Sigmoid colon (tissue), 6 donors: ENCODE measurements at regions not wholly inside any gene's neighbourhood (a gene's known extent, or its start where the extent isn't known, plus 50 kb on each side); places are given as distances from the start of the nearest gene placed in this dataset.

Experiments
- DNase-seq: peaks from one replicate; pipeline ENCODE4 v3.0.0-alpha.2; 2019
- H3K27ac ChIP-seq, 4 donors: fragments of 200-600 bp; sonication (generic); one replicate each; pipeline ENCODE4 v1.5.1; 2016 to 2019; ENCODE audit warnings: mild to moderate bottlenecking in 1 of 4
- H3K27me3 ChIP-seq, 3 donors: fragments of 200-600 bp; sonication (generic); one replicate each; pipeline ENCODE4 v1.5.1; 2019; ENCODE audit warnings: mild to moderate bottlenecking in 1 of 3
- H3K36me3 ChIP-seq, 4 donors: fragments of 200-600 bp; sonication (generic); one replicate each; pipeline ENCODE4 v1.5.1; 2016 to 2019
- H3K4me1 ChIP-seq, 4 donors: fragments of 200-600 bp; sonication (generic); one replicate each; pipeline ENCODE4 v1.5.1; 2017 to 2019
- H3K4me3 ChIP-seq, 4 donors: fragments of 200-600 bp; sonication (generic); one replicate each; pipeline ENCODE4 v1.5.1; 2017 to 2019; ENCODE audit warnings: mild to moderate bottlenecking in 2 of 4, moderate library complexity in 1 of 4
- H3K9me3 ChIP-seq, 4 donors: fragments of 200-600 bp in 3 of 4; sonication (generic) in 3 of 4; one replicate each; pipeline versions ENCODE4 v1.5.1 to v1.6.1; 2013 to 2019
- EP300 ChIP-seq, 4 donors: sonication (generic); formaldehyde crosslinking; IDR thresholded peaks; one replicate each; pipeline ENCODE4 v1.6.1; 2017; ENCODE audit warnings: antibody characterized with exemption in 4 of 4
- POLR2A ChIP-seq, 2 donors: fragments of 450-650 bp; IDR thresholded peaks; one replicate each; pipeline ENCODE4 v1.6.1; 2016; ENCODE audit warnings: antibody characterized with exemption in 2 of 2, mild to moderate bottlenecking in 2 of 2, moderate library complexity in 2 of 2
- POLR2AphosphoS5 ChIP-seq, 4 donors: sonication (generic); formaldehyde crosslinking; IDR thresholded peaks; one replicate each; pipeline ENCODE4 v1.6.1; 2017; ENCODE audit warnings: antibody characterized with exemption in 4 of 4
- WGBS, 2 donors: extraction: QIAGEN DNeasy Blood & Tissue Kit; methylation state at CpG; one replicate each; pipeline ENCODE4 v1.1.7; 2013; 5-methylcytosine and 5-hydroxymethylcytosine counted together
- intact Hi-C: fragments of 100-400 bp; cut with DNase I; formaldehyde crosslinking; loops from one replicate; pipeline ENCODE4 v1.15.1; 2023
- TF ChIP-seq, protein P1 (sequence below), 4 experiments: fragments of 450-650 bp in 3 of 4; fragments of 200-600 bp in 1 of 4; IDR thresholded peaks; one replicate each; pipeline ENCODE4 v1.5.1; 2016 to 2019; ENCODE audit warnings: antibody characterized with exemption in 4 of 4, mild to moderate bottlenecking in 3 of 4, moderate library complexity in 2 of 4
- donor health status: healthy with polysubstance abuse.
- donor health status: healthy.

DNA sequence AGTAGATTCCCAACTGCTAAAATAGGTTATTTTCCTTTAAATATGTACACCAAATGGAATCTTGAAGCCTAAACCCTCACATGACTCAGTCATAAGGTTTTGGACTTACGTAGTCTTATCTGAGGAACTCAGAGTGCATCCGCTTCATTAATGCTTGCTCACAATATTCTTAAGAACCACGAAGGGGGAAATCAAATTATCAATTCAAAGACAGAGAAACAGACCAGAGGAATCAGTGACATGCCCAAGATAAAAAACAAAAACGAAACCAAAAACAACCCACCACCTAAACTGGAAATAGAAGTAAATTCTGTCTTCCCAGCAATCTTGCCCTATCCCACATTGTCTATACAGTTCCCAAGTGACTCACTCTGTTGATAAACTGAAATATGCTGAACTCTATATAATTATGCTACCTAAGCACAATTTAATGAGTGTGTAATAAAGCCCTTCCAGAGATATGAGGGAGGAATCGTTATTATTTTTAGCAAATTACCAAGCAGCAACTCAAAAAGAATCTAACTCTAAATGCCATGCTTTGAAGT, 135.4 kb upstream of the CBLB start:
- Histone ChIP-seq H3K4me1 (no peaks in the 10 kb centered on the region), H3K27me3 (no peaks in the 10 kb centered on the region), H3K9me3 (no peaks in the 10 kb centered on the region), H3K36me3 (no peaks in the 10 kb centered on the region), H3K4me3 (no peak overlapping the region), H3K27ac (no peak overlapping the region)
- TF ChIP-seq POLR2AphosphoS5 (IDR thresholded peaks at IDR 0.05) (no peak), EP300 (IDR thresholded peaks at IDR 0.05) (no peak), POLR2A (IDR thresholded peaks at IDR 0.05) (no peak)
- TF ChIP-seq, protein P1, sequence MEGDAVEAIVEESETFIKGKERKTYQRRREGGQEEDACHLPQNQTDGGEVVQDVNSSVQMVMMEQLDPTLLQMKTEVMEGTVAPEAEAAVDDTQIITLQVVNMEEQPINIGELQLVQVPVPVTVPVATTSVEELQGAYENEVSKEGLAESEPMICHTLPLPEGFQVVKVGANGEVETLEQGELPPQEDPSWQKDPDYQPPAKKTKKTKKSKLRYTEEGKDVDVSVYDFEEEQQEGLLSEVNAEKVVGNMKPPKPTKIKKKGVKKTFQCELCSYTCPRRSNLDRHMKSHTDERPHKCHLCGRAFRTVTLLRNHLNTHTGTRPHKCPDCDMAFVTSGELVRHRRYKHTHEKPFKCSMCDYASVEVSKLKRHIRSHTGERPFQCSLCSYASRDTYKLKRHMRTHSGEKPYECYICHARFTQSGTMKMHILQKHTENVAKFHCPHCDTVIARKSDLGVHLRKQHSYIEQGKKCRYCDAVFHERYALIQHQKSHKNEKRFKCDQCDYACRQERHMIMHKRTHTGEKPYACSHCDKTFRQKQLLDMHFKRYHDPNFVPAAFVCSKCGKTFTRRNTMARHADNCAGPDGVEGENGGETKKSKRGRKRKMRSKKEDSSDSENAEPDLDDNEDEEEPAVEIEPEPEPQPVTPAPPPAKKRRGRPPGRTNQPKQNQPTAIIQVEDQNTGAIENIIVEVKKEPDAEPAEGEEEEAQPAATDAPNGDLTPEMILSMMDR (IDR thresholded peaks at IDR 0.05), result no peak
- intact Hi-C loops, result no loop called here
- 82 to 87% methylated on average over 5 of the region's 5 CpGs for WGBS, 2 donors
- DNase-seq, result no peak

DNA sequence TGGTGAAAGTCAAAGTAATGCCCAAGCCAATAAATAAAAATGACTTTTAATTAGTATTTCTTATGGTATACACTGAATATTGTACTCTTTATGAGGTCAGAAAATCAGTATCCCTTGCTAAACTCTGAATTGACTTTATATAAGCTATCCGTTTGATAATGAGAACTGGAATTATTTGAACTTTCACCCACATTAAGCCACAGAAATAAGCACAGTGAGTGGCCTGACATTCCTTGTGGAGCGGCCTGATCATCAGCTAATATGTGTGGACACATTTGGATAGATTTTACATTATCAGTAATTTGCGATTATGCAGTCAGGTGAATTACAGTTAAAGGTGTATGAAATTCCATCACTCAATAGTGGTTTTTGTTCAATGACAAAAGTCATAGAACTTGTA, 136.0 kb upstream of the CBLB start:
- H3K27ac ChIP-seq, result no peak overlapping the region
- H3K27me3 ChIP-seq, result no peaks in the 10 kb centered on the region
- no peaks in the 10 kb centered on the region for H3K9me3 ChIP-seq
- TF ChIP-seq POLR2A (IDR thresholded peaks at IDR 0.05), result no peak
- no peak for TF ChIP-seq POLR2AphosphoS5 (IDR thresholded peaks at IDR 0.05)
- TF ChIP-seq EP300 (IDR thresholded peaks at IDR 0.05), result no peak
- TF ChIP-seq, protein P1 (IDR thresholded peaks at IDR 0.05), result no peak
- no peaks in the 10 kb centered on the region for H3K36me3 ChIP-seq
- intact Hi-C loops, result no loop called here
- no peak for DNase-seq
- H3K4me1 ChIP-seq, result no peaks in the 10 kb centered on the region
- H3K4me3 ChIP-seq, result no peak overlapping the region
- 90 to 92% methylated on average over 3 of the region's 3 CpGs for WGBS, 2 donors

DNA sequence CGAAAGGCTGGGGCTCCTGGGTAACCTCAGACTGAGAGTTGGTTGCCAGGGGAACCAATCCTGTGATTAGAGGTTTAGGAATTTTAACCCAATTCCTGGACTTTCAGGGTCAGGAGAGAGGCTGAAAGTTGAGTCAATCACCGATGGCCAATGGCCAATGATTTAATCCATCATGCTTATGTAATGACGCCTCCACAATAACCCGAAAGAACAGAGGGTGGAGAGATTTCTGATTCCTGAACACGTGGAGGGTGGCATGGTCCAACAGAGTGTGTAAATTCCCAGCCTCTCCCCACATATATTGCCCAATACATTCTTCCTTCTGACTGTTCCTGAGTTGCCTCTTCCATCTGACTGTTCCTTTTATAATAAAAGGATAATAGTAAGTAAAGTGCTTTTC, 137.2 kb upstream of the CBLB start:
- intact Hi-C loops, result no loop called here
- TF ChIP-seq POLR2AphosphoS5 (IDR thresholded peaks at IDR 0.05) (no peak), EP300 (IDR thresholded peaks at IDR 0.05) (no peak), POLR2A (IDR thresholded peaks at IDR 0.05) (no peak)
- TF ChIP-seq, protein P1 (IDR thresholded peaks at IDR 0.05), result no peak
- Histone ChIP-seq H3K36me3 (no peaks in the 10 kb centered on the region), H3K4me1 (no peaks in the 10 kb centered on the region), H3K4me3 (no peak overlapping the region), H3K27ac (no peak overlapping the region), H3K9me3 (no peaks in the 10 kb centered on the region), H3K27me3 (no peaks in the 10 kb centered on the region)
- WGBS, 2 donors, result 76 to 80% methylated on average over 5 of the region's 5 CpGs
- no peak for DNase-seq

DNA sequence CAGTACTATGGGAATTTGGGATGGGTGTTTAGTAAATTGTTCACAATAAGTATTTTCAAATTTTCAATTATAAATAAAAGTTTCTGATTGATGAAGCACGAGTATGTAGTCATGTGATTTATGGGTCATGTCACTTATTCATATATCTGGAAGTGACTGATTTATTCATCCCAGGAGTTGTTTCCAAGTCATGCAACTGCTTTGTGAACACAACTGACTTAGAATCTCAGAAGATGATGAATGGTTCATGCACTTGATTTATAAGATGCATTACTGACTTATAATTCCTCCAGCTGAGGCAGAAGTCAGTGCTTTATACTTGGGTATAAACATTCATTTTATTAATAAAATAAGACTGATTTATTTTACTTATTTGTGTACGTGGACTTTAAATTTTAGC, 137.8 kb upstream of the CBLB start:
- intact Hi-C loops, result no loop called here
- TF ChIP-seq POLR2AphosphoS5 (IDR thresholded peaks at IDR 0.05), result no peak
- no peak for TF ChIP-seq EP300 (IDR thresholded peaks at IDR 0.05)
- TF ChIP-seq, protein P1 (IDR thresholded peaks at IDR 0.05), result no peak
- no peak for TF ChIP-seq POLR2A (IDR thresholded peaks at IDR 0.05)
- no peak for DNase-seq
- H3K27ac ChIP-seq, result no peak overlapping the region
- no peak overlapping the region for H3K4me3 ChIP-seq
- WGBS, 2 donors, result 77 to 78% methylated on average over 2 of the region's 2 CpGs
- no peaks in the 10 kb centered on the region for H3K27me3 ChIP-seq
- H3K9me3 ChIP-seq, result no peaks in the 10 kb centered on the region
- no peaks in the 10 kb centered on the region for H3K36me3 ChIP-seq
- no peaks in the 10 kb centered on the region for H3K4me1 ChIP-seq

DNA sequence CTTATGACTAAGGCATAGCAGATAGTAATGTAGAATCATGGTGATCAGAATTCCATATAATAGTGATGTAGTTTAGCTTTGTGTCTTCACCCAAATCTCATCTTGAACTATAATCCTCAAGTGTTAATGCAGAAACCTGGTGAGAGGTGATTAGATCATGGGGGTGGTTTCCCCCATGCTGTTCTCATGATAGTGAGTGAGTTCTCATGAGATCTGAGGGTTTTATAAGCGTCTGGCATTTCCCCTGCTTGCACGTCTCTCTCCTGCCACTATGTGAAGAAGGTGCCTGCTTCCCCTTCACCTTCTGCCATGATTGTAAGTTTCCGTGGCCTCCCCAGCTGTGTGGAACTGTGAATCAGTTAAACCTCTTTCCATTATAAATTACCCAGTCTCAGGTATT, 138.7 kb upstream of the CBLB start:
- no peaks in the 10 kb centered on the region for H3K36me3 ChIP-seq
- H3K9me3 ChIP-seq, result no peaks in the 10 kb centered on the region
- H3K4me1 ChIP-seq, result no peaks in the 10 kb centered on the region
- no peak overlapping the region for H3K4me3 ChIP-seq
- intact Hi-C loops, result no loop called here
- DNase-seq, result no peak
- no peak for TF ChIP-seq POLR2A (IDR thresholded peaks at IDR 0.05)
- TF ChIP-seq POLR2AphosphoS5 (IDR thresholded peaks at IDR 0.05), result no peak
- TF ChIP-seq EP300 (IDR thresholded peaks at IDR 0.05), result no peak
- TF ChIP-seq, protein P1 (IDR thresholded peaks at IDR 0.05), result no peak
- H3K27ac ChIP-seq, result no peak overlapping the region
- H3K27me3 ChIP-seq, result no peaks in the 10 kb centered on the region
- 93% methylated on average over 3 of the region's 3 CpGs for WGBS, 2 donors
